Caco-2 (cell line): ENCODE measurements at regions not wholly inside any gene's neighbourhood (a gene's known extent, or its start where the extent isn't known, plus 50 kb on each side); places are given as distances from the start of the nearest gene placed in this dataset.

ENCODE experiments used
- BruUV-seq: library from RNA; stranded (reverse); fragments of 400-500 nt; replicated peaks from 2 replicates; lab custom pipeline; 2021; lab: Mats Ljungman, UMichigan
- CTCF ChIA-PET: fragments of 300-600 bp; sonication (Branson Sonifier 250); formaldehyde crosslinking; loops from one replicate; lab custom pipeline; 2022; ENCODE audit warnings: antibody characterized with exemption; lab: Charles Lee
- POLR2A ChIA-PET: fragments of 300-600 bp; sonication (Branson Sonifier 250); formaldehyde crosslinking; loops from one replicate; lab custom pipeline; 2022; ENCODE audit warnings: antibody characterized with exemption; lab: Charles Lee
- DNase-seq, 2 experiments: peaks; one replicate each; pipeline versions ENCODE4 v3.0.0 to v3.0.0-alpha.2; 2020 to 2022
- H3K27me3 ChIP-seq: replicated peaks from 2 replicates; pipeline ENCODE4 v1.6.0; 2011; ENCODE audit warnings: low read length; ENCODE audit not compliant: control insufficient read depth, insufficient read depth
- H3K36me3 ChIP-seq: 2 replicates; pipeline ENCODE4 v1.5.1; 2011; ENCODE audit warnings: low read length; ENCODE audit not compliant: control insufficient read depth, insufficient read depth
- H3K4me1 ChIP-seq: fragments of 250-450 bp; sonication (Bioruptor Pico); 2 replicates; pipeline ENCODE4 v1.5.1; 2020; ENCODE audit warnings: mild to moderate bottlenecking
- H3K4me3 ChIP-seq: 2 replicates; pipeline ENCODE4 v1.5.1; 2011; ENCODE audit warnings: low read depth, mild to moderate bottlenecking, control low read depth, low read length
- H3K9me3 ChIP-seq: fragments of 250-450 bp; sonication (Bioruptor Pico); 2 replicates; pipeline ENCODE4 v1.5.1; 2020; ENCODE audit warnings: mild to moderate bottlenecking, moderate library complexity
- H3K27ac Mint-ChIP-seq: one replicate; pipeline ENCODE4 v1.8.0; 2022; ENCODE audit warnings: mixed read lengths; ENCODE audit not compliant: unreplicated experiment
- H3K27me3 Mint-ChIP-seq: one replicate; pipeline ENCODE4 v1.8.0; 2022; ENCODE audit warnings: mixed read lengths; ENCODE audit not compliant: insufficient read depth, unreplicated experiment
- H3K36me3 Mint-ChIP-seq: one replicate; pipeline ENCODE4 v1.8.0; 2022; ENCODE audit warnings: mild to moderate bottlenecking, mixed read lengths; ENCODE audit not compliant: insufficient read depth, unreplicated experiment
- H3K4me1 Mint-ChIP-seq: one replicate; pipeline ENCODE4 v1.8.0; 2022; ENCODE audit warnings: low read depth, mixed read lengths; ENCODE audit not compliant: unreplicated experiment
- H3K4me3 Mint-ChIP-seq: one replicate; pipeline ENCODE4 v1.8.0; 2022; ENCODE audit warnings: mild to moderate bottlenecking, moderate library complexity, mixed read lengths; ENCODE audit not compliant: unreplicated experiment
- H3K9me3 Mint-ChIP-seq: one replicate; pipeline ENCODE4 v1.8.0; 2022; ENCODE audit warnings: mixed read lengths; ENCODE audit not compliant: unreplicated experiment
- intact Hi-C: fragments of 100-400 bp; cut with micrococcal nuclease; formaldehyde crosslinking; loops from one replicate; pipeline ENCODE4 v1.10.0; 2022; ENCODE audit not compliant: unreplicated experiment
- TF ChIP-seq, protein P1 (sequence below), 2 experiments: fragments of 200-600 bp in 1 of 2; IDR thresholded peaks; 1 replicate in 1 of 2; 2 replicates in 1 of 2; pipeline versions ENCODE4 v1.5.1 to v1.8.0; 2011 to 2022; ENCODE audit warnings: antibody characterized with exemption in 1 of 2, control low read depth in 1 of 2, inconsistent platforms in 1 of 2, low read depth in 1 of 2, low read length in 1 of 2, mild to moderate bottlenecking in 1 of 2, moderate library complexity in 1 of 2; ENCODE audit not compliant: insufficient read depth in 1 of 2, severe bottlenecking in 1 of 2, unreplicated experiment in 1 of 2

DNA sequence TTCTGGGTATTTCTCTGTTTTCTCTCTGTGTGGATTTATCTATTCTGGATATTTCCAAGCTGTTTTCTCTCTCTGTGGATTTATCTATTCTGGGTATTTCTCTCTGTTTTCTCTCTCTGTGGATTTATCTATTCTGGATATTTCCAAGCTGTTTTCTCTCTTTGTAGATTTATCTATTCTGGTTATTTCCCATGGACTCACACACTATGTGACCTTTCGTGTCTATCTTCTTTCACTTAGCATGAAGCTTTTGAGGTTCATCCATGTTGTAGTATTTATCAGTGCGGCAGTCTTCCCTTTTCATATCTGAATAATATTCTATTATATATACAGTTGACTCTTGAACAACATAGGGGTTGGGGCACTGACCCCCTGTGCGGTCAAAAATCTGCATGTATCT lies 435.0 kb upstream of the CNTNAP2 start:
- H3K36me3 Mint-ChIP-seq = no peaks in the 10 kb centered on the region
- POLR2A ChIA-PET = no interaction called here
- Histone ChIP-seq H3K4me1 (no peaks in the 10 kb centered on the region), H3K27me3 (no peaks in the 10 kb centered on the region), H3K36me3 (no peaks in the 10 kb centered on the region), H3K9me3 (no peaks in the 10 kb centered on the region), H3K4me3 (no peak overlapping the region)
- H3K27ac Mint-ChIP-seq = no peak overlapping the region
- no peak for DNase-seq
- H3K9me3 Mint-ChIP-seq = peaks cover 10% of the 10 kb centered on the region
- TF ChIP-seq, protein P1, sequence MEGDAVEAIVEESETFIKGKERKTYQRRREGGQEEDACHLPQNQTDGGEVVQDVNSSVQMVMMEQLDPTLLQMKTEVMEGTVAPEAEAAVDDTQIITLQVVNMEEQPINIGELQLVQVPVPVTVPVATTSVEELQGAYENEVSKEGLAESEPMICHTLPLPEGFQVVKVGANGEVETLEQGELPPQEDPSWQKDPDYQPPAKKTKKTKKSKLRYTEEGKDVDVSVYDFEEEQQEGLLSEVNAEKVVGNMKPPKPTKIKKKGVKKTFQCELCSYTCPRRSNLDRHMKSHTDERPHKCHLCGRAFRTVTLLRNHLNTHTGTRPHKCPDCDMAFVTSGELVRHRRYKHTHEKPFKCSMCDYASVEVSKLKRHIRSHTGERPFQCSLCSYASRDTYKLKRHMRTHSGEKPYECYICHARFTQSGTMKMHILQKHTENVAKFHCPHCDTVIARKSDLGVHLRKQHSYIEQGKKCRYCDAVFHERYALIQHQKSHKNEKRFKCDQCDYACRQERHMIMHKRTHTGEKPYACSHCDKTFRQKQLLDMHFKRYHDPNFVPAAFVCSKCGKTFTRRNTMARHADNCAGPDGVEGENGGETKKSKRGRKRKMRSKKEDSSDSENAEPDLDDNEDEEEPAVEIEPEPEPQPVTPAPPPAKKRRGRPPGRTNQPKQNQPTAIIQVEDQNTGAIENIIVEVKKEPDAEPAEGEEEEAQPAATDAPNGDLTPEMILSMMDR (IDR thresholded peaks at IDR 0.05; ENCODE audit: insufficient read depth in 1 of 2, low read depth in 1 of 2, low read length in 1 of 2, severe bottlenecking in 1 of 2, unreplicated experiment in 1 of 2) = no peak
- CTCF ChIA-PET = no interaction called here
- H3K4me3 Mint-ChIP-seq = no peak overlapping the region
- no TSS peak for BruUV-seq
- intact Hi-C loops = no loop called here
- no peaks in the 10 kb centered on the region for H3K27me3 Mint-ChIP-seq
- H3K4me1 Mint-ChIP-seq = no peaks in the 10 kb centered on the region

DNA sequence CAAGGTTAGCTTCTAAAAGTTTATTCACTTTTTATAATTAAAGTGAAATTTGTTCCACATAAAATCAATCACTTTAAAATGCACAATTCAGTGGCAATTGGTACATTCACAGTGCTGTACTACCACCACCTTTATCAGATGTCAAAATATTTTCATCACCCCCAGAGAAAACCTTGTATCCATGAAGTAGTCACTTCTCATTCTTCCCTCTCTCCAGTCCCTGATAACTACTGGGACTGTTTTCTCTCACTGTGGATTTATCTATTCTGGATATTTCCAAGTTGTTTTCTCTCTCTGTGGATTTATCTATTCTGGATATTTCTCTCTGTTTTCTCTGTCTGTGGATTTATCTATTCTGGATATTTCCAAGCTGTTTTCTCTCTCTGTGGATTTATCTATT lies 435.4 kb upstream of the CNTNAP2 start:
- Histone ChIP-seq H3K4me3 (no peak overlapping the region), H3K27me3 (no peaks in the 10 kb centered on the region), H3K9me3 (no peaks in the 10 kb centered on the region), H3K4me1 (no peaks in the 10 kb centered on the region), H3K36me3 (no peaks in the 10 kb centered on the region)
- no peaks in the 10 kb centered on the region for H3K4me1 Mint-ChIP-seq
- no peaks in the 10 kb centered on the region for H3K36me3 Mint-ChIP-seq
- ChIA-PET CTCF (no interaction called here), POLR2A (no interaction called here)
- no TSS peak for BruUV-seq
- TF ChIP-seq, protein P1 (IDR thresholded peaks at IDR 0.05; ENCODE audit: insufficient read depth in 1 of 2, low read depth in 1 of 2, low read length in 1 of 2, severe bottlenecking in 1 of 2, unreplicated experiment in 1 of 2) = no peak
- intact Hi-C loops = no loop called here
- DNase-seq = no peak
- H3K27me3 Mint-ChIP-seq = no peaks in the 10 kb centered on the region
- H3K27ac Mint-ChIP-seq = no peak overlapping the region
- H3K9me3 Mint-ChIP-seq = peaks cover 6% of the 10 kb centered on the region
- no peak overlapping the region for H3K4me3 Mint-ChIP-seq

DNA sequence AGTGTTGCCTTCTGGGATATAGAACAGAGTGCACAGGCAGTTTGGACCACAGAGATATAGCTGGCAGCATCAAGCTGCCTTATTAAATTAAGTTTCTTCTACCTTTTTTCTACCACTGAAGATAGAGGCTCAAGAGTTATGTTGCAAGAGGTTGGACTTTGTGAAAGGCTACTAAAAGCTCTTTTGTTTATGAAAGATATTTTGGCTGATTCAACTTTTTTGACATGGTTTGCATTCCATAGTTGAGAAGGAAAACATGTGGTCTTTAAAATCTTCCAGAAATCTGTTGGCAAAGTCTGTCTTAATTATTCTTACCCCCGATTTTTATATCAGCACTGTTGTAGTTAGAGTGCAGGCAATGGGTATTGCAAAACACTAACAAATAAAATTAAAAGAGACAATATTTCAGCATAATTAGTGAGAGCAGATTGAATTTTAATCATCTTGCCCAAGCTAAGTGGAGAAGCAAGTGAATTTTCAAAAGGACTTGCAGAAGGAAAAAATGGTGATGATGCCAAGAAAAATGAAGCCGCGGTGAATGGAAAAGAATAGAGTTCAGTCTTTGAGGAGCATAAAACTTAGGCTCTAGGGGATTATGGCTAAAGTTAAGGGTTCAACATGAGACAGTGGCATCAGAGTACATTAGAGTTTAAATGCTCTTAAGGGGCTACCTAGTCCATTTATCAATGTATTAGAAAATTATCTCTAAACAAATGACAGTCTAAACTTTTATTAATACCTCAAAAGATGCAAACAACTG lies 450.9 kb upstream of the CNTNAP2 start:
- TF ChIP-seq, protein P1 (IDR thresholded peaks at IDR 0.05; ENCODE audit: insufficient read depth in 1 of 2, low read depth in 1 of 2, low read length in 1 of 2, severe bottlenecking in 1 of 2, unreplicated experiment in 1 of 2) = no peak

More for the DNA sequence above, 450.9 kb upstream of the CNTNAP2 start:
- Mint-ChIP-seq H3K4me3 (no peak overlapping the region), H3K27me3 (peaks cover 4% of the 10 kb centered on the region), H3K36me3 (no peaks in the 10 kb centered on the region), H3K27ac (no peak overlapping the region), H3K4me1 (no peaks in the 10 kb centered on the region), H3K9me3 (no peaks in the 10 kb centered on the region)
- no peaks in the 10 kb centered on the region for H3K36me3 ChIP-seq
- H3K4me1 ChIP-seq = no peaks in the 10 kb centered on the region
- H3K9me3 ChIP-seq = no peaks in the 10 kb centered on the region
- POLR2A ChIA-PET = no interaction called here
- no TSS peak for BruUV-seq
- DNase-seq = no peak
- CTCF ChIA-PET = no interaction called here
- H3K4me3 ChIP-seq = no peak overlapping the region
- H3K27me3 ChIP-seq = no peaks in the 10 kb centered on the region
- intact Hi-C loops = no loop called here
